ENCODE measurements at regions not wholly inside any gene's neighbourhood (a gene's known extent, or its start where the extent isn't known, plus 50 kb on each side); places are given as distances from the start of the nearest gene placed in this dataset.

- TF ChIP-seq CTCF (IDR thresholded peaks at IDR 0.05) (no peak), KDM5A (IDR thresholded peaks at IDR 0.05) (no peak), FOSB (CRISPR knock-in tag; IDR thresholded peaks at IDR 0.05) (no peak)
Observed at GRCh38 chr2:204166961-204167360, 230.4 kb downstream of the ICOS start.
